Suprapubic skin (tissue), 3 donors: ENCODE measurements at regions not wholly inside any gene's neighbourhood (a gene's known extent, or its start where the extent isn't known, plus 50 kb on each side); places are given as distances from the start of the nearest gene placed in this dataset.

Experiments used
- EP300 ChIP-seq: sonication (generic); formaldehyde crosslinking; IDR thresholded peaks from one replicate; pipeline ENCODE4 v1.6.1; 2017; ENCODE audit warnings: antibody characterized with exemption
- POLR2A ChIP-seq, 2 donors: fragments of 450-650 bp; IDR thresholded peaks; one replicate each; pipeline ENCODE4 v1.6.1; 2017; ENCODE audit warnings: antibody characterized with exemption in 2 of 2, mild to moderate bottlenecking in 2 of 2, moderate library complexity in 2 of 2
- TF ChIP-seq, protein P1 (sequence below), 2 donors: fragments of 200-600 bp in 1 of 2; fragments of 450-650 bp in 1 of 2; sonication (generic) in 1 of 2; IDR thresholded peaks; one replicate each; pipeline ENCODE4 v1.5.1; 2016 to 2019; ENCODE audit warnings: antibody characterized with exemption in 2 of 2, mild to moderate bottlenecking in 1 of 2, moderate library complexity in 1 of 2

DNA sequence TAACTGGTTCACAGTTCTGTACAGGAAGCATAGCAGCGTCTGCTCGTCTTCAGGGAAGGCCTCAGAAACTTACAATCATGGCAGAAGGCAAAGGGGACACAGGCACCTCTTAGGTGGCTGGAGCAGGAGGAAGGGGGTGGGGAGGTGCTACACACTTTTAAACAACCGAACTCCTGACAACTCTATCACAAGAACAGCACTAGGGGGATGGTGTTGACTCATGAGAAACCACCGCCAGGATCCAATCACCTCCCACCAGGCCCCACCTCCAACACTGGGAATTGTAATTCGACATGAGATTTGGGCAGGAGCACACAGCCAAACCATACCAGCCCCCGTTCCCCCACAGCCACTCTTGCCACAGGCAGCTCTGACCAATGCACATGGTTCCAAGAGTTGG is 306.3 kb upstream of the POU3F1 start:
- TF ChIP-seq, protein P1, sequence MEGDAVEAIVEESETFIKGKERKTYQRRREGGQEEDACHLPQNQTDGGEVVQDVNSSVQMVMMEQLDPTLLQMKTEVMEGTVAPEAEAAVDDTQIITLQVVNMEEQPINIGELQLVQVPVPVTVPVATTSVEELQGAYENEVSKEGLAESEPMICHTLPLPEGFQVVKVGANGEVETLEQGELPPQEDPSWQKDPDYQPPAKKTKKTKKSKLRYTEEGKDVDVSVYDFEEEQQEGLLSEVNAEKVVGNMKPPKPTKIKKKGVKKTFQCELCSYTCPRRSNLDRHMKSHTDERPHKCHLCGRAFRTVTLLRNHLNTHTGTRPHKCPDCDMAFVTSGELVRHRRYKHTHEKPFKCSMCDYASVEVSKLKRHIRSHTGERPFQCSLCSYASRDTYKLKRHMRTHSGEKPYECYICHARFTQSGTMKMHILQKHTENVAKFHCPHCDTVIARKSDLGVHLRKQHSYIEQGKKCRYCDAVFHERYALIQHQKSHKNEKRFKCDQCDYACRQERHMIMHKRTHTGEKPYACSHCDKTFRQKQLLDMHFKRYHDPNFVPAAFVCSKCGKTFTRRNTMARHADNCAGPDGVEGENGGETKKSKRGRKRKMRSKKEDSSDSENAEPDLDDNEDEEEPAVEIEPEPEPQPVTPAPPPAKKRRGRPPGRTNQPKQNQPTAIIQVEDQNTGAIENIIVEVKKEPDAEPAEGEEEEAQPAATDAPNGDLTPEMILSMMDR (IDR thresholded peaks at IDR 0.05) = no peak
- no peak for TF ChIP-seq POLR2A (IDR thresholded peaks at IDR 0.05)
- no peak for TF ChIP-seq EP300
